ENCODE measurements at regions not wholly inside any gene's neighbourhood (a gene's known extent, or its start where the extent isn't known, plus 50 kb on each side); places are given as distances from the start of the nearest gene placed in this dataset.

DNA sequence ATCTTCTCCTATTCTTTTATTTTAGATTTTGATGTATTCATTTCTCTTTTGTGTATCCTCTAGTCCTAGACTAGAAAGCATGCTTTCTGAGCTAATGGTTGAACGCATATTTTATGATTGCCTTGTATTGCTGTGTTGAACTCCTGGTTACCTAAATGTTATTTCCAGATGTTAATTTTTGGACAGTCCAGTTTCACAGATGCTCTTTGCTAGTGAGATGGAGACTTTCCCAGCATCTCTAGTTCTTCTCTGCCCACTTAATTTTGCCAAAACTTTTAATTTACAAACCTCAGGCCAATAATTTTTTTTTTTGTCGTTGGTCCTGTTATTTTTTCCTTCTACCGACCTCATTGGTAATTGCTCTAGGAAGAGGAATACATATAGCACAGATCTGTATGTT lies 153.2 kb downstream of the HAUS1 start:
- DNase-seq (ENCODE audit: low spot score) = no peak
- intact Hi-C loops (cut with micrococcal nuclease; ENCODE audit: unreplicated experiment) = no loop called here
- TF ChIP-seq EZH2 (IDR thresholded peaks at IDR 0.05; ENCODE audit: borderline replicate concordance, low read depth, low read length, poor library complexity, severe bottlenecking) (no peak), CTCF (conservative IDR thresholded peaks at IDR 0.05; ENCODE audit: low read depth, low read length) (no peak)
- H3K9me3 ChIP-seq (ENCODE audit: low read depth, low read length, poor library complexity, severe bottlenecking) = no peaks in the 10 kb centered on the region
- no peak overlapping the region for H3K4me3 ChIP-seq (ENCODE audit: low read depth, low read length, poor library complexity, severe bottlenecking)
- H3K36me3 ChIP-seq (ENCODE audit: insufficient read depth, low read length, poor library complexity, severe bottlenecking) = peaks cover 3% of the 10 kb centered on the region
- ChIA-PET POLR2A (ENCODE audit: low non-redundant PET) (no interaction called here), CTCF (no interaction called here)
- no peak overlapping the region for H3K27ac ChIP-seq (ENCODE audit: low read depth, low read length, poor library complexity, severe bottlenecking)
- no peaks in the 10 kb centered on the region for H3K27me3 ChIP-seq (replicated peaks; ENCODE audit: insufficient read depth, low read depth, low read length, poor library complexity)
- BruUV-seq (replicated peaks) = no TSS peak
- peaks cover 10% of the 10 kb centered on the region for H3K4me1 ChIP-seq (ENCODE audit: insufficient read depth, low read length, poor library complexity, severe bottlenecking)

GRCh38 chr18:46260016-46260878 lies 156.1 kb downstream of the HAUS1 start:
- BruUV-seq (replicated peaks) = no TSS peak
- Histone ChIP-seq H3K4me3 (ENCODE audit: low read depth, low read length, poor library complexity, severe bottlenecking) (no peak overlapping the region), H3K27me3 (replicated peaks; ENCODE audit: insufficient read depth, low read depth, low read length, poor library complexity) (no peaks in the 10 kb centered on the region), H3K27ac (ENCODE audit: low read depth, low read length, poor library complexity, severe bottlenecking) (peak overlapping the region; percentile 8), H3K9me3 (ENCODE audit: low read depth, low read length, poor library complexity, severe bottlenecking) (no peaks in the 10 kb centered on the region), H3K4me1 (ENCODE audit: insufficient read depth, low read length, poor library complexity, severe bottlenecking) (peaks cover 32% of the 10 kb centered on the region), H3K36me3 (ENCODE audit: insufficient read depth, low read length, poor library complexity, severe bottlenecking) (no peaks in the 10 kb centered on the region)
- no peak for TF ChIP-seq EZH2 (IDR thresholded peaks at IDR 0.05; ENCODE audit: borderline replicate concordance, low read depth, low read length, poor library complexity, severe bottlenecking)
- no peak for TF ChIP-seq CTCF (conservative IDR thresholded peaks at IDR 0.05; ENCODE audit: low read depth, low read length)
- peak; percentile 39 for DNase-seq (ENCODE audit: low spot score)
- CTCF ChIA-PET = interaction anchor here (0.6 kb wide), 1 partner anchor 21 kb away, joined by 4 read pairs; no protein-coding TSS in a partner anchor
- intact Hi-C loops (cut with micrococcal nuclease; ENCODE audit: unreplicated experiment) = no loop called here
- POLR2A ChIA-PET (ENCODE audit: low non-redundant PET) = interaction anchor here (0.6 kb wide), 1 partner anchor 194 kb away, joined by 10 read pairs; no protein-coding TSS in a partner anchor

DNA sequence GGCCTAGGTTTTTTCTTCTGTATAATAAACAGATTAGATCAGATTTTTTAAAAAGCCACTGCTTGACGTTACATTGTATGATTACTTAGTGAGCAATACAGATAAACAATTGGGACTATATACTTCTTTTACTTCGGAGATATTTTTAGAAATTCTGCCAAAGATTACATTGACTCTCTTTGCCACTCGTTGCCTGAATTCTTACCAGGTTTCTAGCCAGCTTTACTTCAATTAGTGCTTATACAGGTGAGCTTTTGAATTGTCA lies 156.6 kb downstream of the HAUS1 start:
- H3K27ac ChIP-seq (ENCODE audit: low read depth, low read length, poor library complexity, severe bottlenecking) = peak overlapping the region; percentile 8

More for the DNA sequence above, 156.6 kb downstream of the HAUS1 start:
- CTCF ChIA-PET = no interaction called here
- POLR2A ChIA-PET (ENCODE audit: low non-redundant PET) = no interaction called here
- intact Hi-C loops (cut with micrococcal nuclease; ENCODE audit: unreplicated experiment) = no loop called here
- TF ChIP-seq EZH2 (IDR thresholded peaks at IDR 0.05; ENCODE audit: borderline replicate concordance, low read depth, low read length, poor library complexity, severe bottlenecking) (no peak), CTCF (conservative IDR thresholded peaks at IDR 0.05; ENCODE audit: low read depth, low read length) (no peak)
- Histone ChIP-seq H3K36me3 (ENCODE audit: insufficient read depth, low read length, poor library complexity, severe bottlenecking) (no peaks in the 10 kb centered on the region), H3K9me3 (ENCODE audit: low read depth, low read length, poor library complexity, severe bottlenecking) (no peaks in the 10 kb centered on the region), H3K4me1 (ENCODE audit: insufficient read depth, low read length, poor library complexity, severe bottlenecking) (peaks cover 38% of the 10 kb centered on the region), H3K4me3 (ENCODE audit: low read depth, low read length, poor library complexity, severe bottlenecking) (no peak overlapping the region), H3K27me3 (replicated peaks; ENCODE audit: insufficient read depth, low read depth, low read length, poor library complexity) (no peaks in the 10 kb centered on the region)
- no peak for DNase-seq (ENCODE audit: low spot score)
- no TSS peak for BruUV-seq (replicated peaks)

Data from A673 (cell line).